HG02981 (cell line): ENCODE measurements at regions not wholly inside any gene's neighbourhood (a gene's known extent, or its start where the extent isn't known, plus 50 kb on each side); places are given as distances from the start of the nearest gene placed in this dataset.
"Not testable (repeated sequence)": the region's sequence is repeated elsewhere in the genome, so short reads cannot be mapped to it uniquely, and the experiment has no call there.

ENCODE experiments used
- ATAC-seq: cut with Tn5 transposase; IDR thresholded peaks from one replicate; pipeline ENCODE4 v1.9.1; 2021; ENCODE audit warnings: mild to moderate bottlenecking, moderate library complexity; ENCODE audit not compliant: unreplicated experiment

DNA sequence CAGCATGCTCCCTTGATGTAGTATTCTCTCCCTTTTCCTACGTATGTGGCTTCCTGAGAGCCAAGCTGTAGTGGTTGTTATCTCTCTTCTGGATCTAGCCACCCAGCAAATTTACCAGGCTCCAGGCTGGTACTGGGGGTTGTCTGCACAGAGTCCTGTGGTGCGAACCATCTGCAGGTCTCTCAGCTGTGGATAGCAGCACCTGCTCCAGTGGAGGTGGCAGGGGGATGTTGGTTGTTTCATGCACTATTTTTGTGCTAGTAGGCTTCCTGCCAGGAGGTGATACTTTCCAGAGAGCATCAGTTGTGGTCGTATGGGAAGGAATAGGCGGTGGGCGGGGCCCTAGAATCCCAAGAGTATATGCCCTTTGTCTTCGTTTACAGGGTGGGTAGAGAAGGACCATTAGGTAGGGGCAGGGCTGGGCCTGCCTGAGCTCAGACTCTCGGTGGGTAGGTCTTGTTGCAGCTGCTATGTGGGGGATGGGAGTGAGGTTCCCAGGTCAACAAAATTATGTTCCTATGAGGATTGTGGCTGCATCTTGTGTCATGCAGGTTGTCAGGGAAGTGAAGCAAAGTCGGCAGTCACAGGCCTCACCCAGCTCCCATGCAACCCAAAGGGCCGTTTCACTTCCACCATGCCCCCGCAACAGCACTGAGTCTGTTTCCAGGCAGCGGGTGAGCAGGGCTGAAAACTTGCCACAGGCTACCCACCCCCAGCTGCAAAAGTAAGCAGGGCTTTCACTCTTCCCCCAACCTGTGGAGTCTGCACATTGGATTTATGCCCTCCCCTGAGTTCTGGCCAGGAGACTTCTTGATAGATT, 1139.5 kb downstream of the BCL11A start:
- ATAC-seq = no peak

DNA sequence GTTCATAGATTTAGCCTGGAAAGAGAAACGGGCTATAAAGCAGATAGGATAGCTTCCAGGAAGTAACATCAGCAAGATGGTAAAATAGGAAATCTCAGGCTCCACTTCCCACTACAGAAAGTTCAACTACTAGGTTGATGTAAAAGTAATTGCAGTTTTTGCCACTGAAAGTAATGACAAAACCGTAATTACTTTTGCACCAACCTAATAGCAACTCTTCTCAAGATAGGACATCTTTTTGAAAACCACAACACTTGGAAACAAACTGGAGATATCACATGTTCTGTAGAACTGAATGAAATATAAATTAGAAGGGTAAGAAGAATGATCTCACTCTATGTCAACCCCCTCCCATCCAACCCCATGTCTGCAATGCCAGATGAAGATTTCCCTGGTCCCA, 1154.3 kb downstream of the BCL11A start:
- no peak for ATAC-seq

DNA sequence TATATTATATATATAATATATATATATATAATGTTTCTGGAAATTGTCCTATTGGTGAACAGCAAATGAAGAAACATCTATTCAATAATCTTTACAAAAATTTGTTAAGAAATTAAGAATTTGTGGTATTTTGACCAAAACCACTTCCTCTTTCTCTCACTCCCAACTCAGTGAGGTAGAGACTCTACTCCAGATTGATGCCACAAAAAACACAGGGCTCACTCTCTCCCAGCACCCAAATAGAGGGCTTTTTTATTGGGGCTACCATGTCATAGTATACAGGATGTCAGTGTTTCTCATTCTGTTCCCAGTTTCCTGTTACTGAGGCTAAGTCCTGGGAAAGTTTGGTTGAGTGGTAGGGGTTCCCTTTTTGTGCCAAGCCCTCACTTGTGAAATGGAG, 1155.4 kb downstream of the BCL11A start:
- ATAC-seq = no peak

DNA sequence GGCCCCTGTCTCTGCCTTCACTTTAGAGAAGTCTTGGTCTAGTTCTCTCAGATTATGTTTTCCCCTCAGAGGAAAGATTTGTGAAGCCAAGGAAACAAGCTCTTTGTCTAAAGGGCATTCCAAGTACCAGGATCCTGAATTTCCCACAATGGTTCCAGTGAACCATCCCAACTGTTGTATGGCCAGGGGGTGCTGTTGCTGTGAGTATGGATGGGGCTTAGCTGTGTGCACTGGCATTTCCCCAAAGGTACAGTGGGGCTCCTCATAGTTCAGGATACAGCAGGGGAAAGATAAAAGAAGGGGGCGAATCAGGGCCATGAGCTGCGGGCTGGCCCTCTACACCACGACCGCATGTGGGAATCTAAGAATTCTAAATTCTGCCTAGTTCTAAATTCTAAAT, 1154.0 kb upstream of the FANCL start:
- no peak for ATAC-seq

DNA sequence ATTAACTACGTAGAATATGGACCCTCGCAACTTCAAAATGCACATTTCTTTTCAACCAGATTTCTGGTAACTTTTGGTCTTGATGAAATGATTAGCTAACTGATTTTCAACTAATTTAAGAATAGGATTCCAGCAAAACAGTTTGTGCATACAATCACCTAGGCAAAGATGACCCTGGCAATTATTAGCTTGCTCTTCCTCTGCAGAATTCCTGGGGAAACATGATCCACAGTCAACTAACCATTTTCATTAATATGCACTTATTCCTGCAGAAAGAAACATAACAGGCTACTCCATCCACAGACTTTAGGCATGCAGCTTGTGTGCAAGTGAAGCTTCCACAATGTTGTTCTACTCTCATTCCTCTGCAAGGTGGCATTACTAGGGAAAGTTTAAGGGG, 1150.8 kb upstream of the FANCL start:
- no peak for ATAC-seq

DNA sequence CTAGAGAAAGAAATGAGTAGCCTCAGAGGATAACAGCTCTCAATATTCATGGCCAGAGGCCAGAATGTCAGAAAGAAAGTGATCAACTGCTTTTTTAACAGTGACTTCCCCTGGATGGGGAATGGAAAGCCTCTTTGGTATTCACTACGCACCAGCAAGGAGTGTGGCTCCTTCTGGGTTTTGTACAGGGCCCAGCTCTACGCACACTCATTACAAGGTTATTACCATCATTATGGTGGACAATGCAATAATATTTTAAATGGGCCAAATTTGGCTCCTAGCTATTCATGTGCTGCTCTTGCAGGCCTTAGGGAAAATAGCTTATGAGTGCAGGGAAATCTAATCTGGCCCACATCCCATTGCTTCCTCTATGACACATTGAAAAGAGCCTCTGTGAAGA, 1149.5 kb upstream of the FANCL start:
- no peak for ATAC-seq

DNA sequence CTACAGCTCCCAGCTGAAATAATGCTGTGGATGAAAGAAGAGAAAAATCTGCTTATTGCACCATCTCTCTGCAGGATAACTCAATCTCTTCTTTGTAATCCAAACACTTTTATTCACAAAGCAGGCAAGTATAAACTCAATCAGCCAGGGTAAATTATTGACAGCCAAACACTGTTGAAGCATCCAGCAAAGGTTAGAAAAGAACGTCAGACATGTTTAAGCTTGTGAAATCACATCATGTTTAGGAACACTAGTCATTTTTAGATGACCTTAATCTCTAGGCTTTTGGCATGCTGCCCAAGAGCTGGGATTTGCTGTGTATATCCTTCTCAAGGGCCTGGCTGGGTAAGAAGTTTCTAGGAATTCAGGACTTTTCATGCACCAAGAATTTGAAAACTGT, 1148.1 kb upstream of the FANCL start:
- no peak for ATAC-seq

DNA sequence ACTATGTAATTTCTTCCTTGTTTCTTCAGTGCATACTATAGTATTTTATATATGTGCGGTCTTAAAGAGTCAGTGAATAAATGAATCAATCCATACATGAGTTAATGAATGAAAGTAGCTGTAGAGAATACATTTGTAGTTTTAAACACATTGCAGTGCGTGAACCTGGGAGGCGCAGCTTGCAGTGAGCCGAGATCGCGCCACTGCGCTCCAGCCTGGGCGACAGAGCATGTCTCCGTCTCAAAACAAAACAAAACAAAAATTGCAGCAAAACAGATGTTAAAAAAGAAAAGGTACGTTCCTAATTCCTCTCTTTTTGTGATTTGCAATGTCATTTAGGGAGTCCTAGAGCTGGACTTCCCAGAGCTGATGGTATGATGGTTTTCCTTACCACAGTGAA, 1144.8 kb upstream of the FANCL start:
- no peak for ATAC-seq

DNA sequence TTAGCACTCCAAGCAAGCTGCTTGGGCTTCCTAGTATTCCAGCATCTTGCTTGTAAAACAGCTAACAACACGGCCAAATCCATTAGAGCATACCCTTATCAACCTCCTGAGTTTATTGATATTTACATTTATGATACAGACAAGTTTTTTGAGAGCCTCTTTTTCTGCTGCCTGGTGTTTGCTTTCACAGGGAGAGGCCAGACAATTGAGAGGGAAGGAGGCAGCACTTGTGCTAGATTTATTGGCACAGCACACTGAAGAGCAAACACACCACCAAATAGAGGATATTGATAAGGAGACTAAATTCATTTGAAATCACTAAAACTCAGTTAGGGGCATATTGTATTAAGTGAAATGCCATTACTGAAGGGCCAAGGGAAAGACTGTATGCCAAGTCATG, 1142.3 kb upstream of the FANCL start:
- ATAC-seq = no peak

DNA sequence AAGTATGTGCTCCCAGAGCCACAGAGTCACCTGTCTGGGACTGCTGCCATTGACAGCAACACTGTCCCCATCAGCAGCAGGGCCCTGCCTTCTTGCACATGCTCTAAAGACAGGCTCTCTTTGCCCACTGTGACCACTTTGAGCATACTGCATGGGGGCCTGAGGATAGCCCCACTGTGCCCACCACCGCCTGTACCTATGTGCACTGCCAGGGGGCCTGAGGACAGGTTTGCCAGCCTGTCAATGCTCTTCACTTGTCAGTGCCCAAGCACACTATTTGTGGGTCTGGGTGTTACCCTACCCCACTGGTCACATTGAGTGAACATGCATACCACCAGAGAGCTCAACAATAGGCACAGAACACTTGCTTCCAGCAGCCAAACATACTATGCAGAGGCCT, 1137.0 kb upstream of the FANCL start:
- ATAC-seq = no peak

DNA sequence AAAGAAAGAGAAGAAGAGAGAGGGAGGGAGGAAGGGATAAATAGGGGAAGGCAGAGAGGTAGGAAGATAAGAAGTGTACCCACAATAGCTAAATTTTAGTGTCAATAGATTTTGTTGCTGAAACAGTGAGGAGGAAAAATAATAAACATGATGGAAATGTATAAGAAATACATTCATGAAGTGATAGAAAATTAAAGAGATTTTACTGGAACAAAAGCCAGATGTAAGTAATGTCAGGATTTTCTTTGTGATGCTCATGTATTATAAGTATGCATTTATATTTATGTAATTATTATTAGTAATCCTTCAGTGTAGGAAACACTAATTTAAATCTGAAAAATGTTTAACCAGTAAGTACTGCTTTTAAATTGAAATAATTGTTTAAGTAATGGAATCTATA, 1125.2 kb upstream of the FANCL start:
- ATAC-seq = no peak

DNA sequence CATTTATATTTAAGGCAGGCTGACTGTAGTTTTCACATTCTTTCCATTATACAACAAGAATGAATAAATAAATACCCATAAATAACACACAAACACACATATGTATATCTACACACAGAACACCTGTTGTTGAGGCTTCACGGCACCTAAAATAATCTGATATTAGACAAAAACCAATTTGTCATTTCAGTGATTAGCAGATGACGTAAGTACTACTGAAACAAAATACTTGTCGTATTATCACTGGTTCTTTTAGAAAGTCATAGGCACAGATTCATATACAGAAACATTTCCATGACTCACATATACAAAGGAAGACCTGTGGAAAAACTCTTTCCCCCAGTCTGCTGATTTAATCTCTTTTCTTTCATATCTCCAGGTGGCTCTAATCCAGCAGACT, 1113.4 kb upstream of the FANCL start:
- ATAC-seq = no peak

DNA sequence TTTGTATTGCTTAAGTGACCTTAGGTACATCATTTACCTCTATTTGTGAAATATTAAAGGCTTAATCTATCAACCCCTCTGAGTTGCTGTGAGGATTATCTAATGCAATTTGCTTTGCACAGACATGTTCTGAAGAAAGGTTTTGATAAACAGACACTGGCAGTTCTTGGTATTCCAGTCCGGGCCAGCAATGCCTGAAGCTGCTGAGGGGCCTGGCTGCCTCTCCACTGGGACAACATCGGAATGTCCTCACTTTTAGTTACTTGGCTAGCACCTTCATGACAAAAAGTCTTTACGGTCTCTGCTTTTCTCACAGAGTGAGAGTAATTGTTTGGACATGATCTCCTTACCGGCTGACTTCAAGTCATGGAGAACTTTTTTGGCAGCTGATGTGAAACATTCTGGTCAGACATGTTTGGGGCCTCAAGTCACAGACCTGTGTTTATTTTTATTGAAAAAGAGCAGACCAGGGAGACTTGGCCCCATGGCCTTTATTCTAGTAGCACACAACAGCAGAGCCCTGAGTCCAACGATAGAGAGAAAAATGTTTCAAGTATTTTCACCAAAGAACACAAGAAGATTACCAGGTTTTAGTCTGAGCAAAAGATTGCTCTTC, 1112.3 kb upstream of the FANCL start:
- ATAC-seq = no peak

DNA sequence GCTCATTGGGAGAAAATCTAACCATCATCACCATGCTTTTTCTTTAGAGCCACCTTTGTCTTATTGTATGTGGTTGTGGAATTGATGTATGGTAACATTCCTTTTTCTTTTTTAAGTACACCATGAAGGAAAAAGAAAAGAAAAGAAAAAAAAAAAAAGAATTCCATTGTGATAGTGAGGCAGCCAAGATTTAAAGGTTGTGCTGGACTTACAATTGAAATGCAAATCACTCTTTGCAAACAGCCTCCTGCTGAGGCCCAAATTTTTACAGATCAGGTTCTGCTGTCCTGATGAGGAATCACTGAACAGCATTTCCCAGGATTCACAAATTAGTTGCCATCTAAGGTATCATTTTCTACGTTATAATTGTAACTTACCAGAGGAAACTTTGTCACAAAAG, 1101.0 kb upstream of the FANCL start:
- ATAC-seq = no peak

DNA sequence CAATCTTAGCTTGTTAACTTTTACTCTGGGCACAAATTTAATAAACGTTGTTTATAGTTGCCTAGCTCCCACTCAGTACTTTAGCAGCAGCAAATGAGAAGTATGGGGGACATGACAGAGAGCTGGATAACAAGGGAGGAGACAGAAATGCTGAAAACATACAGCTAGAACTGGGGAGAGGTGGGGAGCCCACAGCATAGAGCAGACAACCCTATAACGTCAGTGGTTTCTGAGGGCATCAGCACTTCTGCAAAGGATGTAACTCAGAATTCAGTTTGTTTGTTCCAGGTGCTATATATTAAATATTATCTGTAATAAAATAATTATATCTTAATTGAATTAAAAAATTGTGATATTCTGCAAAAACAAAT, 1098.7 kb upstream of the FANCL start:
- no peak for ATAC-seq

DNA sequence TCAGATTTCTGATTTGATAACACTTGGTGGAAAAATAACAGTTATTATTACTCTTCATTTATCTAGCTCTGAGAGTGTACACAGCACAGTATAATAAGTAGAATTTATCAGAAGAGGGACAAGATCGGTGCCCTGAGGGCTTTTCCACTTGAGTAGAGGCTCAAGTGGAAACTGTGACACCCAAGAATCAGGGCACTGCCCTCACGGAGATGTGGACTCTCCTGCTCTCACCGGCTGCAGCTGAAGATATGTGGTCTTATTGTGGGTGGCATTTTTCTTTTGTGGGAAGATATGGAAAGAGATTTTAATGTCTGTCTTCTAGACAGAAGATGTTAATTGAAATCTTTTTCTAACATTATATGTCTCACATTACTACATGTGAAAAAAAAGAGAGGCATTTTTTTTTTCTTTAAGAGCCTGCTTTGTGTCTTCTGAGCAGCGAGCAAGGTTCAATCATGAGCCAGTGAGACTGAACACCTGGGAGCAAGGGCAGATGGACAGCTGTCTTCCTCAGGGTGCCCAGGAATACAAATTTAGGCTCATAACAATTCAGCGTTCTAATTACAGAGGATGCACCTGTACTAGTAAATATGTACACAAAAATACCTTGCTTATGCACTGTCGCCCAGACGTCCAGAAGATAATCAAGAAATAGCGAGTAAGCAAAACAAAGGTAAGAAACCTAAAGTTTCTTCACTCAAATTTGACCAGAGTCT, 1098.2 kb upstream of the FANCL start:
- no peak for ATAC-seq

DNA sequence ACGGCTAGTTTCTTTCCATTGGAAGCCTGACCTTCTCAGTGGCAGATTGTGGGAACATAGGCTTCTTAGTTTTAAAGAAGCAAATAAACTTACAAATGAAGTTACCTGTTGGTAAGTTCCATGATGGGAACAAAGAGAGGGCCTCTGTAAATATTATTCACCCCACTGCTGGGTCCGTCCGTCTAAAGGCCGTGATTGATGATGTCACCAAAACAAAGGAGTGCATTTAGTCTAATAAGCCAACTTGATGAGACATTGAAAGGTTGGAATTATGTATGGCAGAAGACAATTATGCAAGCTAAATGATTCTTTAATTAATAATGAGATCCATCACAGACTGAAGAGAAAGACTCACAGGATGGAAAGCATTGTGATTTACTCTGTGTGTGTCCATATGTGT, 1091.9 kb upstream of the FANCL start:
- ATAC-seq = no peak

DNA sequence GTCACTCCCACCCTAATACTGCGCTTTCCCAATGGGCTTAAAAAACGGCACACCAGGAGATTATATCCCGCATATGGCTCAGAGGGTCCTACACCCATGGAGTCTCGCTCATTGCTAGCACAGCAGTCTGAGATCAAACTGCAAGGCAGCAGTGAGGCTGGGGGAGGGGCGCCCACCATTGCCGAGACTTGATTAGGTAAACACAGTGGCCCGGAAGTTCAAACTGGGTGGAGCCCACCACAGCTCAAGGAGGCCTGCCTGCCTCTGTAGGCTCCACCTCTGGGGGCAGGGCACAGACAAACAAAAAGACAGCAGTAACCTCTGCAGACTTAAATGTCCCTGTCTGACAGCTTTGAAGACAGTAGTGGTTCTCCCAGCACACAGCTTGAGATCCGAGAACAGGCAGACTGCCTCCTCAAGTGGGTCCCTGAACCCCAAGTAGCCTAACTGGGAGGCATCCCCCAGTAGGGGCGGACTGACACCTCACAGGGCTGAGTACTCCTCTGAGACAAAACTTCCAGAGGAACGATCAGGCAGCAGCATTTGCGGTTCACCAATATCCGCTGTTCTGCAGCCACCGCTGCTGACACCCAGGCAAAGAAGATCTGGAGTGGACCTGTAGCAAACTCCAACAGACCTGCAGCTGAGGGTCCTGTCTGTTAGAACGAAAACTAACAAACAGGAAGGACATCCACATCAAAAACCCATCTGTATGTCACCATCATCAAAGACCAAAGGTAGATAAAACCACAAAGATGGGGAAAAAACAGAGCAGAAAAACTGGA, 1085.6 kb upstream of the FANCL start:
- not testable (repeated sequence) for ATAC-seq

DNA sequence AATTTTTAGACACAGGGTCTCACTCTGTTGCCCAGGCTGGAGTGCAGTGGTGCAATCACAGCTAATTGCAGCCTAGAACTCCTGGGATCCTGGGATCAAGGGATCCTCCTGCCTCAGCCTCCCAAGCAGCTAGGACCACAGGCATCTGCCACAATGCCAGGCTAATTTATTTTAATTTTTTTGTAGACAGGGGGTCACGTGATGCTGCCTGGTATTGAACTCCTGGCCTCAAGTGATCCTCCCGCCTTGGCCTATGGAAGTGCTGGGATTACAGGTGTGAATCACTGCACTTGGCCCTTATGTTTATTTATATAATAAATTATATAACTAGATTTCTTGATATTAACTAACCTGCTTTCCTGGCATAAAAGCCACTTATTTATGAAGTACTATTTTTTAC, 1081.7 kb upstream of the FANCL start:
- ATAC-seq = no peak

DNA sequence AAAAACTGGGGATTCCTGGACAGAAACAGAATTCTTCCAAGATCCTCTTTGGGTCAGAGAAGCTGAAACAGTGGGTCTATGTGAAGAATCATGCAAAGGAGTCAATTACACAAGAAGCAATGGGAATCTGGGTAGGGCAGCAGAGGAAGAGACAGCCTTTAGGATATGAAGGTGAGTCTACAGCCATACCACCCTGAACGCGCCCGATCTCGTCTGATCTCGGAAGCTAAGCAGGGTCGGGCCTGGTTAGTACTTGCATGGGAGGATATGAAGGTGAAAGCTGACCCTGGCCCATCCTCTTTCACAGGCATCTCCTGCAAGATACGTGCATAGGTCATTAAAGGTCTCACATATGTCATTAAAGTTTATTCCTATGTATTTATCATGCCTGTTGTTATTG, 1080.9 kb upstream of the FANCL start:
- no peak for ATAC-seq

DNA sequence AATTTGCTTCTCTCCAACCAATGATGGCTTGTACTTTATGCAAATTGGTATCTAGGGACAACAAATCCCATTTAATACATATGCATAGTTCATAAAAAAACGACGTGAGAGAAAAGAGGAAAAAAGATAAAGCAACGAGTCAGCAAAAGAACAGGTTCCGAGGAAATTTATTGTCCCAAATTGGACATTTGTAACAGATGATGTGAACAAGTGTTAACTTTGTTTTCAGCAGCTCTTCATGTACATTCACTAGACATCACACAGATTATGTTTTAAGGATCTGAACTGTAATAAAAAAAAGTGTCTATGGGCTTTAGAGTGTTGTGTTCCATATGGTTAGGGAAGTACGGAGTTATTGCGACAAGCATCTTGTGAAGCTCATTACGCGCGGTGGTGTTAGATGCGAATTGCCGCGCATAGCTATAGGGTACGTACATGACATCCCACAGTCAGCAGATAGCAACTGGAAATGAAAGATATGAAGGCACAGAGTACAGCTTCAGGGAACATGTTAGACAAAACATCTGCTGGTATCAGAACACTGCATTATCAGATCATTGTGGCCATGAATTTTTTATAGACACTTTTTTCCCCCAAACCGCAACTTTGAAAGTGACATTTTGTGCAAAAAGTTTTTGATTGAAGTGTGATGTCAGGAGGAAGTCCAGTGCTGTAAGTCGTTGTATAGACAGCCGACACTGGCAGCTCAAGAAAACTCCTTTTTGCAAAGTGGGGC, 1073.1 kb upstream of the FANCL start:
- no peak for ATAC-seq
